Gastrocnemius medialis (tissue), 4 donors: ENCODE measurements at regions not wholly inside any gene's neighbourhood (a gene's known extent, or its start where the extent isn't known, plus 50 kb on each side); places are given as distances from the start of the nearest gene placed in this dataset.

ENCODE experiments used
- ATAC-seq, 2 donors: fragments of 150-250 bp; one replicate each; pipeline ENCODE4 v1.9.1; 2016
- DNase-seq, 2 donors: peaks; one replicate each; pipeline ENCODE4 v3.0.0-alpha.2; 2019
- H3K27ac ChIP-seq, 4 donors: fragments of 200-600 bp; sonication (generic); 1 replicate in 1 of 4; 2 replicates in 3 of 4; pipeline ENCODE4 v1.5.1; 2016 to 2018; ENCODE audit warnings: mild to moderate bottlenecking in 2 of 4, moderate library complexity in 1 of 4
- H3K27me3 ChIP-seq, 3 donors: fragments of 200-600 bp; sonication (generic) in 2 of 3; 1 replicate in 1 of 3; 2 replicates in 2 of 3; pipeline versions ENCODE4 v1.5.1 to v1.6.0; 2016 to 2019; ENCODE audit warnings: mild to moderate bottlenecking in 1 of 3, moderate library complexity in 1 of 3
- H3K36me3 ChIP-seq, 2 donors: fragments of 200-600 bp; sonication (generic) in 1 of 2; one replicate each; pipeline ENCODE4 v1.5.1; 2017 to 2018
- H3K4me1 ChIP-seq, 2 donors: fragments of 200-600 bp; sonication (generic) in 1 of 2; one replicate each; pipeline ENCODE4 v1.5.1; 2016 to 2017; ENCODE audit warnings: mild to moderate bottlenecking in 2 of 2
- H3K4me3 ChIP-seq, 4 donors: fragments of 200-600 bp; sonication (generic) in 3 of 4; 1 replicate in 1 of 4; 2 replicates in 3 of 4; pipeline ENCODE4 v1.5.1; 2016 to 2019; ENCODE audit warnings: mild to moderate bottlenecking in 2 of 4
- H3K9me3 ChIP-seq, 3 donors: fragments of 200-600 bp; sonication (generic) in 2 of 3; 1 replicate in 1 of 3; 2 replicates in 2 of 3; pipeline ENCODE4 v1.5.1; 2016 to 2019
- POLR2A ChIP-seq, 2 donors: fragments of 450-650 bp; IDR thresholded peaks; one replicate each; pipeline ENCODE4 v1.6.1; 2017; ENCODE audit warnings: antibody characterized with exemption in 2 of 2, mild to moderate bottlenecking in 2 of 2, moderate library complexity in 2 of 2
- in situ Hi-C, 4 donors: fragments of 200-750 bp; cut with MboI; loops; one replicate each; pipeline versions ENCODE4 v1.15.0 to v1.8.0; 2017; ENCODE audit warnings: low sequenced_read_pairs in 4 of 4
- intact Hi-C: fragments of 100-400 bp; cut with DNase I; formaldehyde crosslinking; loops from one replicate; pipeline ENCODE4 v1.15.1; 2023; ENCODE audit warnings: low total_unique reads
- TF ChIP-seq, protein P1 (sequence below), 5 experiments: fragments of 450-650 bp in 3 of 5; fragments of 200-600 bp in 2 of 5; sonication (generic) in 2 of 5; IDR thresholded peaks in 4 of 5; conservative IDR thresholded peaks in 1 of 5; 1 replicate in 4 of 5; 2 replicates in 1 of 5; pipeline ENCODE4 v1.5.1; 2016 to 2019; ENCODE audit warnings: antibody characterized with exemption in 5 of 5, mild to moderate bottlenecking in 3 of 5, moderate library complexity in 3 of 5

DNA sequence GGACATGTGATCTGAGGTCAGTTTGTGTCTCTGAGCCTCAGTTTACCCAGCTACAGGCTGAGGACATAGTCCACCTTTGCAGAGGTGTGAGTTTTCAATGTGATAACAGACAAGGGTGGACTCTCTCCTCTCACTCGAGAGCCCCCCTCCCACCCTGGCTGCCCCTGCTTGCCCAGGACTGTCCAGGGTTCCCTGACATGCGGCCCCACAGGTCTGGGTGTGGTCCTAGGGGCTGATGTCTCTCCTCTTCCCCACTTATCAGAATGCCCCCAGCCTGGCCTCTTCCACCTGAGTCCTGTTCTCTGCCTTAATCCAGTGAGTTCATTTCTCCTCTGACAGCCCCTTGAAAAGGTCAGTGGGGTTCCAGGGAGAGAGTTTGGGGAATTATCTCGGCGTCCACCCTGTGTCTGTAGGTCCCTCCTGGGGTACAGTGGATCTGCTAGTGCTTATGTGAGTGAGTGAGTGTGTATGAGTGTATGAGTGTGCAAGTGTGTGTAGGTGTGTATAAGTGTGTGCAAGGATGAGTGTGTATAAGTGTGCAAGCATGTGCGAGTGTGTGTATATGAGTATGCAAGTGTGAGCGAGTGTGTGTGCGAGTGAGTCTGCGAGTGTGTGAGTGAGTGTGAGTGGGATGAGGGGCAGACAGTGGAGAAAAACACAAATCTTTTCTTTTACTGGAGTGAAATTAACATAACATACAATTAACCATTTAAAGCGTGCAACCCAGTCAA is 175.0 kb downstream of the IRF8 start:
- Histone ChIP-seq H3K36me3 (no peaks in the 10 kb centered on the region), H3K27ac (no peak overlapping the region), H3K9me3 (no peaks in the 10 kb centered on the region), H3K27me3 (peaks cover 0 to 26% (median 5%) of the 10 kb centered on the region in 3 donors), H3K4me1 (no peaks in the 10 kb centered on the region), H3K4me3 (no peak overlapping the region)
- in situ Hi-C loops, result loop anchor here in 2 of 4 donors (10.0 kb wide), 2 partner anchors 441 to 451 kb away; partner anchors contain the start of gene FOXF1 (in 1 of the 2)
- DNase-seq (no peak), ATAC-seq (no peak)
- TF ChIP-seq, protein P1, sequence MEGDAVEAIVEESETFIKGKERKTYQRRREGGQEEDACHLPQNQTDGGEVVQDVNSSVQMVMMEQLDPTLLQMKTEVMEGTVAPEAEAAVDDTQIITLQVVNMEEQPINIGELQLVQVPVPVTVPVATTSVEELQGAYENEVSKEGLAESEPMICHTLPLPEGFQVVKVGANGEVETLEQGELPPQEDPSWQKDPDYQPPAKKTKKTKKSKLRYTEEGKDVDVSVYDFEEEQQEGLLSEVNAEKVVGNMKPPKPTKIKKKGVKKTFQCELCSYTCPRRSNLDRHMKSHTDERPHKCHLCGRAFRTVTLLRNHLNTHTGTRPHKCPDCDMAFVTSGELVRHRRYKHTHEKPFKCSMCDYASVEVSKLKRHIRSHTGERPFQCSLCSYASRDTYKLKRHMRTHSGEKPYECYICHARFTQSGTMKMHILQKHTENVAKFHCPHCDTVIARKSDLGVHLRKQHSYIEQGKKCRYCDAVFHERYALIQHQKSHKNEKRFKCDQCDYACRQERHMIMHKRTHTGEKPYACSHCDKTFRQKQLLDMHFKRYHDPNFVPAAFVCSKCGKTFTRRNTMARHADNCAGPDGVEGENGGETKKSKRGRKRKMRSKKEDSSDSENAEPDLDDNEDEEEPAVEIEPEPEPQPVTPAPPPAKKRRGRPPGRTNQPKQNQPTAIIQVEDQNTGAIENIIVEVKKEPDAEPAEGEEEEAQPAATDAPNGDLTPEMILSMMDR (IDR thresholded peaks at IDR 0.05 in 4 of 5, conservative IDR thresholded peaks at IDR 0.05 in 1 of 5), result no peak
- TF ChIP-seq POLR2A (IDR thresholded peaks at IDR 0.05), result no peak
- intact Hi-C loops, result loop anchor here (5.0 kb wide), 1 partner anchor 443 kb away; no protein-coding TSS in a partner anchor

DNA sequence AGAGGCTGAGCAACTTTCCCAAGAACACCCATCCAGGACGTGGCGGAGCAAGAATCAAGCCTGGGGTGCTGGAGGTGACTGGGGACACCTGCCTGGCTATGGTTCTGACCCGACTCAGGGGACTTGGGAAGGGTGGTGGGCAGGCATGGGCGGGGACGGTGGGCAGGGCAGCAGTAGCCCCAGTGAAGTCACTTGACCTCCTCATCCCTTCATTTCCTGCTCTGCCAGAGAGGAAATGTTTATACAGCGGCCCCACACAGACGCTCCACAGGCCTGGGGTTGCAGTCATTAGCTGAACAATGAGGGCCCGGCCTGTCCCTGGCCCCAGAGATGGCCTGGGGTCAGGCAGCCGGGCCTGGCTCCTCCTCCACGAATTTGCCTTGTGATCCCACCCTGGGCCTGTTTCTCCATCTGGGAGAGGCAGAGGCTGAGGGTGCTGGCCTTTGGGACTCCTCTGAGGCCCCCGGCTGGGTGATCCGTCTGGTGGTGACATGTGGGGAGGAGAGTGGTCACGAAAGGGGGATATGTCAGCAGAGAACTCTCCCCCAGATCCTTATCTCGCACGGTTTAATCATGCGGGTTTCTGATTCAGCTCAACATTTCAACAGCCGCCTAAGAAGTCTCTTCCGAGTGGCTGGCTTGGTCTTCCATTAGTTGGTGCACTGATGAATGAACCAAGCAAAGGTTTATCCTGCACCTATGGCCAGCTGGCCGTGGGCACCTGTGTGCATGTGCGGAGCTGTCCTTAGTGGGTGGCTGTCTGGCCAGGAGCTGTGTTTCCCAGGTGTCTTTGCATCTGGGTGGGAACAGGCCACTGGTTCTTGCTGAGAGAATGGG is 175.9 kb downstream of the IRF8 start:
- Histone ChIP-seq H3K27ac (no peak overlapping the region), H3K4me3 (no peak overlapping the region), H3K36me3 (no peaks in the 10 kb centered on the region), H3K4me1 (no peaks in the 10 kb centered on the region), H3K27me3 (peaks cover 0 to 26% (median 8%) of the 10 kb centered on the region in 3 donors), H3K9me3 (no peaks in the 10 kb centered on the region)
- DNase-seq, result no peak
- intact Hi-C loops, result loop anchor here (5.0 kb wide), 1 partner anchor 442 kb away; no protein-coding TSS in a partner anchor
- no peak for TF ChIP-seq POLR2A (IDR thresholded peaks at IDR 0.05)
- TF ChIP-seq, protein P1 (IDR thresholded peaks at IDR 0.05 in 4 of 5, conservative IDR thresholded peaks at IDR 0.05 in 1 of 5), result no peak
- ATAC-seq, result no peak
- in situ Hi-C loops, result loop anchor here in 3 of 4 donors (5.0 to 10.0 kb wide), 3 partner anchors 440 to 450 kb away; partner anchors contain the start of gene FOXF1 (in 1 of the 3)

DNA sequence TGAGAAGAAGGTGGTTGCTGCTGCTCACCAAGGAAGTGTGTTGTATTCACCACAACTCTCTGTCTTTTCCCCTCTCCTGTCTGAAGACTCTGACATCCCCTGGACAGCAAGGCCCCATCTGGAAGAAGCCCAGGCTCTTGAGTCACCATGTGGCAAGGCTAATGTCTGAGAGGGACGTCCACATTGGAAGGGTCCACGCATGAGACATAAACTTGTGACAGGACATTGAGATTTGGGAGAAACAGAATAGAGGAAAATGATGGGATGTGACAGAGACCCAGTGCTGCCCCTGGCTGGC is 176.5 kb downstream of the IRF8 start:
- ATAC-seq (no peak), DNase-seq (no peak)
- H3K4me3 ChIP-seq, result no peak overlapping the region
- H3K9me3 ChIP-seq, result no peaks in the 10 kb centered on the region
- H3K36me3 ChIP-seq, result no peaks in the 10 kb centered on the region
- no peaks in the 10 kb centered on the region for H3K4me1 ChIP-seq
- no peak for TF ChIP-seq POLR2A (IDR thresholded peaks at IDR 0.05)
- TF ChIP-seq, protein P1 (IDR thresholded peaks at IDR 0.05 in 4 of 5, conservative IDR thresholded peaks at IDR 0.05 in 1 of 5), result no peak
- intact Hi-C loops (no loop called here), in situ Hi-C loops (loop anchor here in 3 of 4 donors (5.0 to 10.0 kb wide), 3 partner anchors 439 to 449 kb away; partner anchors contain the start of gene FOXF1 (in 1 of the 3))
- no peak overlapping the region for H3K27ac ChIP-seq
- H3K27me3 ChIP-seq, result peaks cover 0 to 30% (median 8%) of the 10 kb centered on the region in 3 donors

DNA sequence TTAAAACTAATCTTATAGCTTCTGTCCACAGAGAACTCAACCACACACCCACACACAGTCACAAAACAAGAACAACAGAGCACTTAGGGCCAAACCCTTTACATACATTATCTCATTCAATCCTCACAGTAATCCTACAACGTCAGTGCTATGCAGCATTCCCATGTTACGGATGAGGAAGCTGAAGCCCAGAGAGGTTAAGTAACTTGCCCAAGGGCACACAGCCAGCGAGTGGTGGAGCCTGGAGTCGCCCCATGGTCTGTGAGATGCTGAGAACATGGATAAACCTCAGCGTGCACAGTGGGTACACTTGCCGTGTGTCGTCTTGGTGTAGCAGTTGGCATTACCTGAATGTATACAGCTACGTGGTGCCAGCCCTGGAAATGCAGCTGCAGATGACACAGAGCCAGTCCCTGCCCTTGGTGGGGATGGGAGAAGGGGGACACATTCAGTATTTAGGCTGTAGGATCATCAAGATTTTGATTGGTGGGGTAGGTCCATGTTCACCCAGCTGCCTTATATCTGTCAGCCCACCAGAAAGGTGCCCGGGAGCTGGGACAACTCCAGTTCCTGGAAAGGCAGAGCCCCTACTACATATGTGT is 177.0 kb downstream of the IRF8 start:
- peaks cover 0 to 30% (median 8%) of the 10 kb centered on the region in 3 donors for H3K27me3 ChIP-seq
- no peaks in the 10 kb centered on the region for H3K9me3 ChIP-seq
- no peaks in the 10 kb centered on the region for H3K36me3 ChIP-seq
- ATAC-seq (no peak), DNase-seq (no peak)
- in situ Hi-C loops (loop anchor here in 3 of 4 donors (5.0 to 10.0 kb wide), 3 partner anchors 439 to 449 kb away; partner anchors contain the start of gene FOXF1 (in 1 of the 3)), intact Hi-C loops (no loop called here)
- H3K4me1 ChIP-seq, result no peaks in the 10 kb centered on the region
- no peak overlapping the region for H3K4me3 ChIP-seq
- TF ChIP-seq, protein P1 (IDR thresholded peaks at IDR 0.05 in 4 of 5, conservative IDR thresholded peaks at IDR 0.05 in 1 of 5), result no peak
- TF ChIP-seq POLR2A (IDR thresholded peaks at IDR 0.05), result no peak
- H3K27ac ChIP-seq, result no peak overlapping the region
